Spleen (tissue), 11 donors: ENCODE measurements at regions not wholly inside any gene's neighbourhood (a gene's known extent, or its start where the extent isn't known, plus 50 kb on each side); places are given as distances from the start of the nearest gene placed in this dataset.

Experiments used
- DNase-seq: peaks from one replicate; pipeline ENCODE4 v3.0.0-alpha.2; 2020
- H3K27ac ChIP-seq, 8 donors: fragments of 200-600 bp; sonication (generic) in 7 of 8; 1 replicate in 4 of 8; 2 replicates in 4 of 8; pipeline versions ENCODE4 v1.5.0 to v1.8.0; 2016 to 2021; ENCODE audit warnings: inconsistent platforms in 4 of 8, mild to moderate bottlenecking in 4 of 8, moderate library complexity in 1 of 8
- H3K27me3 ChIP-seq, 7 donors: fragments of 200-600 bp; sonication (generic) in 6 of 7; replicated peaks in 1 of 7; 1 replicate in 4 of 7; 2 replicates in 3 of 7; pipeline versions ENCODE4 v1.5.0 to v1.8.0; 2016 to 2021; ENCODE audit warnings: inconsistent platforms in 3 of 7, mild to moderate bottlenecking in 1 of 7
- H3K36me3 ChIP-seq, 6 donors: fragments of 200-600 bp; sonication (generic) in 5 of 6; 1 replicate in 4 of 6; 2 replicates in 2 of 6; pipeline versions ENCODE4 v1.5.0 to v1.8.0; 2016 to 2021; ENCODE audit warnings: inconsistent platforms in 2 of 6
- H3K4me1 ChIP-seq, 6 donors: fragments of 200-600 bp; sonication (generic) in 5 of 6; 1 replicate in 3 of 6; 2 replicates in 3 of 6; pipeline versions ENCODE4 v1.5.0 to v1.8.0; 2016 to 2021; ENCODE audit warnings: inconsistent platforms in 3 of 6
- H3K4me3 ChIP-seq, 8 donors: fragments of 200-600 bp; sonication (generic) in 7 of 8; 1 replicate in 4 of 8; 2 replicates in 4 of 8; pipeline versions ENCODE4 v1.5.0 to v1.8.0; 2016 to 2021; ENCODE audit warnings: inconsistent platforms in 4 of 8, mild to moderate bottlenecking in 4 of 8, moderate library complexity in 2 of 8
- H3K9me3 ChIP-seq, 8 donors: fragments of 200-600 bp; sonication (generic) in 7 of 8; 1 replicate in 4 of 8; 2 replicates in 4 of 8; pipeline versions ENCODE4 v1.5.0 to v1.8.0; 2016 to 2021; ENCODE audit warnings: inconsistent platforms in 4 of 8
- CTCF ChIP-seq, 11 experiments: fragments of 200-600 bp in 7 of 11; fragments of 450-650 bp in 4 of 11; sonication (generic) in 4 of 11; IDR thresholded peaks in 8 of 11; conservative IDR thresholded peaks in 3 of 11; 1 replicate in 7 of 11; 2 replicates in 4 of 11; pipeline versions ENCODE4 v1.4.0 to v1.8.0; 2016 to 2021; ENCODE audit warnings: antibody characterized with exemption in 11 of 11, inconsistent platforms in 4 of 11, mild to moderate bottlenecking in 1 of 11
- POLR2A ChIP-seq, 3 donors: fragments of 450-650 bp; IDR thresholded peaks; one replicate each; pipeline ENCODE4 v1.5.1; 2017; ENCODE audit warnings: antibody characterized with exemption in 3 of 3, mild to moderate bottlenecking in 1 of 3
- POLR2AphosphoS5 ChIP-seq, 3 donors: sonication (generic); formaldehyde crosslinking; IDR thresholded peaks; one replicate each; pipeline ENCODE4 v1.5.1; 2017; ENCODE audit warnings: antibody characterized with exemption in 3 of 3
- WGBS, 5 donors: extraction: QIAGEN DNeasy Blood & Tissue Kit in 3 of 5; methylation state at CpG; one replicate each; pipeline versions ENCODE4 v1.1.5 to v1.1.7; 2013 to 2018; 5-methylcytosine and 5-hydroxymethylcytosine counted together
- intact Hi-C: fragments of 100-400 bp; cut with DNase I; formaldehyde crosslinking; loops from one replicate; pipeline ENCODE4 v1.15.0; 2023; ENCODE audit warnings: low total_unique reads
- donor health status: healthy with polysubstance abuse.
- donor health status: DM: no; HTN: no; CAD: no; lungs with moderate emphysema.
- donor health status: DM: no; HTN: no; CAD: no.
- donor health status: Bipolar disorder and iron deficiency.
- donor health status: healthy.
- donor health status: DM: no; HTN: no; CAD: no.
- donor health status: DM: yes; HTN: yes; CAD: no.

GRCh38 chr15:97483232-97483631, 477.3 kb upstream of the ARRDC4 start:
- Histone ChIP-seq H3K4me1 (no peaks in the 10 kb centered on the region), H3K9me3 (peaks cover 0 to 27% (median 18%) of the 10 kb centered on the region in 8 donors), H3K27ac (no peak overlapping the region), H3K27me3 (no peaks in the 10 kb centered on the region), H3K4me3 (no peak overlapping the region), H3K36me3 (no peaks in the 10 kb centered on the region)
- 74 to 94% (median 93%) methylated on average over 21 of the region's 21 CpGs for WGBS, 5 donors
- intact Hi-C loops: no loop called here
- DNase-seq: no peak
- TF ChIP-seq CTCF (IDR thresholded peaks at IDR 0.05 in 8 of 11, conservative IDR thresholded peaks at IDR 0.05 in 3 of 11) (no peak), POLR2AphosphoS5 (IDR thresholded peaks at IDR 0.05) (no peak), POLR2A (IDR thresholded peaks at IDR 0.05) (no peak)

- Histone ChIP-seq H3K27me3 (no peaks in the 10 kb centered on the region), H3K27ac (no peak overlapping the region), H3K9me3 (peaks cover 0 to 7% (median 0%) of the 10 kb centered on the region in 8 donors), H3K4me1 (no peaks in the 10 kb centered on the region), H3K4me3 (no peak overlapping the region), H3K36me3 (no peaks in the 10 kb centered on the region)
- no peak for DNase-seq
- 74 to 79% (median 79%) methylated on average over 4 of the region's 4 CpGs for WGBS, 5 donors
- TF ChIP-seq POLR2AphosphoS5 (IDR thresholded peaks at IDR 0.05): no peak
- TF ChIP-seq CTCF (IDR thresholded peaks at IDR 0.05 in 8 of 11, conservative IDR thresholded peaks at IDR 0.05 in 3 of 11): no peak
- no peak for TF ChIP-seq POLR2A (IDR thresholded peaks at IDR 0.05)
- intact Hi-C loops: no loop called here
Measured at GRCh38 chr15:97490429-97490828, 470.1 kb upstream of the ARRDC4 start.

- Histone ChIP-seq H3K36me3 (no peaks in the 10 kb centered on the region), H3K27me3 (no peaks in the 10 kb centered on the region), H3K9me3 (peaks cover 0 to 7% (median 0%) of the 10 kb centered on the region in 8 donors), H3K4me3 (no peak overlapping the region), H3K4me1 (no peaks in the 10 kb centered on the region), H3K27ac (no peak overlapping the region)
- WGBS, 5 donors: 49 to 61% (median 55%) methylated on average over 1 of the region's 1 CpG
- TF ChIP-seq POLR2AphosphoS5 (IDR thresholded peaks at IDR 0.05) (no peak), POLR2A (IDR thresholded peaks at IDR 0.05) (no peak), CTCF (IDR thresholded peaks at IDR 0.05 in 8 of 11, conservative IDR thresholded peaks at IDR 0.05 in 3 of 11) (no peak)
- DNase-seq: no peak
- intact Hi-C loops: no loop called here
Measured at GRCh38 chr15:97501291-97501690, 459.2 kb upstream of the ARRDC4 start.

GRCh38 chr15:97502038-97502437, 458.5 kb upstream of the ARRDC4 start:
- TF ChIP-seq POLR2A (IDR thresholded peaks at IDR 0.05): no peak
- no peak for TF ChIP-seq CTCF (IDR thresholded peaks at IDR 0.05 in 8 of 11, conservative IDR thresholded peaks at IDR 0.05 in 3 of 11)
- no peak for TF ChIP-seq POLR2AphosphoS5 (IDR thresholded peaks at IDR 0.05)

More at GRCh38 chr15:97502038-97502437, 458.5 kb upstream of the ARRDC4 start:
- DNase-seq: no peak
- Histone ChIP-seq H3K4me3 (no peak overlapping the region), H3K36me3 (no peaks in the 10 kb centered on the region), H3K27me3 (no peaks in the 10 kb centered on the region), H3K27ac (no peak overlapping the region), H3K4me1 (no peaks in the 10 kb centered on the region), H3K9me3 (peaks cover 0 to 7% (median 0%) of the 10 kb centered on the region in 8 donors)
- WGBS, 5 donors: 63 to 81% (median 77%) methylated on average over 2 of the region's 2 CpGs
- intact Hi-C loops: no loop called here
